GM18909 (cell line): ENCODE measurements at regions not wholly inside any gene's neighbourhood (a gene's known extent, or its start where the extent isn't known, plus 50 kb on each side); places are given as distances from the start of the nearest gene placed in this dataset.

ENCODE experiments used
- ATAC-seq: cut with Tn5 transposase; IDR thresholded peaks from one replicate; pipeline ENCODE4 v1.9.1; 2021; ENCODE audit warnings: mild to moderate bottlenecking; ENCODE audit not compliant: unreplicated experiment, poor library complexity

GRCh38 chr18:72470391-72470790 is 73.8 kb downstream of the CBLN2 start:
- no peak for ATAC-seq

GRCh38 chr18:72468021-72468710 is 76.0 kb downstream of the CBLN2 start:
- no peak for ATAC-seq

GRCh38 chr18:72460210-72460680 is 83.9 kb downstream of the CBLN2 start:
- ATAC-seq, result no peak

- no peak for ATAC-seq
Observed at GRCh38 chr18:72458271-72458670, 85.9 kb downstream of the CBLN2 start.

- no peak for ATAC-seq
Observed at GRCh38 chr18:72456802-72457201, 87.3 kb downstream of the CBLN2 start.

GRCh38 chr18:72452328-72452727 is 91.8 kb downstream of the CBLN2 start:
- no peak for ATAC-seq

- no peak for ATAC-seq
Observed at GRCh38 chr18:72444798-72445155, 99.4 kb downstream of the CBLN2 start.

GRCh38 chr18:72444111-72444797 is 99.9 kb downstream of the CBLN2 start:
- no peak for ATAC-seq

GRCh38 chr18:72436401-72436800 is 107.7 kb downstream of the CBLN2 start:
- no peak for ATAC-seq

GRCh38 chr18:72433756-72434155 is 110.4 kb downstream of the CBLN2 start:
- no peak for ATAC-seq

- ATAC-seq, result no peak
Observed at GRCh38 chr18:72427721-72428120, 116.4 kb downstream of the CBLN2 start.

- no peak for ATAC-seq
Observed at GRCh38 chr18:72419914-72420313, 124.2 kb downstream of the CBLN2 start.

GRCh38 chr18:72412927-72413326 is 131.2 kb downstream of the CBLN2 start:
- ATAC-seq, result no peak

GRCh38 chr18:72411261-72411660 is 132.9 kb downstream of the CBLN2 start:
- ATAC-seq, result no peak

- ATAC-seq, result no peak
Observed at GRCh38 chr18:72410399-72410798, 133.7 kb downstream of the CBLN2 start.

GRCh38 chr18:72409903-72410302 is 134.2 kb downstream of the CBLN2 start:
- ATAC-seq, result no peak

GRCh38 chr18:72407048-72407447 is 137.1 kb downstream of the CBLN2 start:
- no peak for ATAC-seq

GRCh38 chr18:72391951-72392350 is 152.2 kb downstream of the CBLN2 start:
- no peak for ATAC-seq

GRCh38 chr18:72391427-72391826 is 152.7 kb downstream of the CBLN2 start:
- ATAC-seq, result no peak

- ATAC-seq, result no peak
Observed at GRCh38 chr18:72378016-72378415, 166.1 kb downstream of the CBLN2 start.

GRCh38 chr18:72376256-72376655 is 167.9 kb downstream of the CBLN2 start:
- no peak for ATAC-seq

- no peak for ATAC-seq
Observed at GRCh38 chr18:72375618-72376017, 168.5 kb downstream of the CBLN2 start.
